HG02840 (cell line): ENCODE measurements at regions not wholly inside any gene's neighbourhood (a gene's known extent, or its start where the extent isn't known, plus 50 kb on each side); places are given as distances from the start of the nearest gene placed in this dataset.
"Not testable (repeated sequence)": the region's sequence is repeated elsewhere in the genome, so short reads cannot be mapped to it uniquely, and the experiment has no call there.

Experiments used
- ATAC-seq: cut with Tn5 transposase; IDR thresholded peaks from one replicate; pipeline ENCODE4 v1.9.1; 2021; ENCODE audit warnings: mild to moderate bottlenecking, moderate library complexity, moderate number of reproducible peaks; ENCODE audit not compliant: unreplicated experiment, low FRiP score

- ATAC-seq, result not testable (repeated sequence)
Observed at GRCh38 chr14:105688664-105689221, 162.4 kb downstream of the TMEM121 start.

DNA sequence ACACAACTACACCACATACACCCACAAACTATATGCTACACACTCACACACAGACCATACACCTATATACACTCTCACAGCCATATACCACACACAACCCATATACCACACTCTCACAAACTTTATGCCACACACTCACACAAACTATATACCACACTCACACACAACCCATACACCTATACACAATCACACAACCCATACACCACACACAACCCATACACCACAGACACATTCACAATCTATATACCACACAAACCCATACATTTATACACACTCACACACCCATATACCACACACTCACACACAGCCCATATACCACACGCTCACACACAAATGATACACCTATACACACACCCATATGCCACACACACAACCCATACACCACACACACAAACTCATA is 163.3 kb downstream of the TMEM121 start:
- no peak for ATAC-seq

- ATAC-seq, result no peak
Observed at GRCh38 chr14:105690671-105691070, 164.3 kb downstream of the TMEM121 start.

DNA sequence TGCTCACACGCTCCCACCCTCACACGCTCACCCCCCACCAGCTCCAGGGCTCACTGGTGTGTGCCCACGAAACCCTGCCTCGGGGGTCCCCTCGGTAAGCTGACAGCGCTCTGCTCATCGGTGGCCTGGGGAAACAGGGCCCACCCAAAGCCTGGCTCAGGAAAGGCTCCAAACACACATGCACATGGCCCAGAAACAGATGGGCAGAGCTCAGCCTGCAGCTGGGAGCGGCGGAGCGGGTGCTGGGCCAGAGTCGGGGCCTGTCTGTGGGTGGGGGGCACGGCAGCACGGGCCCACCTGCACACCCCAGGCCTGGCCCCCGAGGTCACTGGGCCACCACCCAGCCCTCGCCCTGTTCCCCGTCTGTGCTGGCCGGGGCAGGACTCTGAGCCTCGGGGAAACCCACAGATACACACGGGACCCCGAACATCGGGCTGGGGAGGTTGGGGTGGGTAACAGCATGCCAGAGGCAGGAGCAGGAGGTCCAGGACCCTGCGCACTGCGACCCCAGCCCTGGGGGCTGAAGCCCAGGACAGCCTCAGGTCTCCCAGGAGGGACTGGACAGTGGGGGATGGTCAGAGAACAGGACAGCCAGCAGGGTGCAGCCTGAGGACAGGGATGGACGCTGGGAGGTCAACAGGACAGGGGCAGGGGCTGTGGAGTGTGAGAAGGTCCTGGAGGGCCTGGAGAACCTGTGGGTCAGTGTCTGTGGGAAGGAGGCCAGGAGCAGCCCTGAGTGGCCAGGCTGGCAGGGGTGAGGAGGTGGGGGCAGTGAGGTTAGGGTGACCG is 165.1 kb downstream of the TMEM121 start:
- not testable (repeated sequence) for ATAC-seq

- not testable (repeated sequence) for ATAC-seq
Observed at GRCh38 chr14:105692110-105692685, 165.8 kb downstream of the TMEM121 start.

DNA sequence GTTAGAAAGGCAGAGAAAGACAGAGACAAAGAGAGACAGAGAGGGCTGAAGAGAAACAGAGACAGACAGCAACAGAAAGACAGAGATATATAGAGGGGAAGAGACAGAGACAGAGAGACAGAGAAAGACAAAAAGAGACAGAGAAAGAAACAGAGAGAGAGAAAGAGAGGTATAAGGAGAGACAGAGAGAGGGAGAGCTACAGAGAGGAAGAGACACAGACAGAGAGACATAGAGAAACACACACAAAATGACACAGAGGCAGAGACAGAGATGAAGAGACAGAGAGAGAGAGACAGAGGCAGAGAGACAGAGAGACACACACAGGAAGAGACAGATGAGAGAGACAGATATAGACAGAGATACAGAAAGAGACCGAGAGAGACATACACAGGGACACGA is 168.6 kb downstream of the TMEM121 start:
- no peak for ATAC-seq

DNA sequence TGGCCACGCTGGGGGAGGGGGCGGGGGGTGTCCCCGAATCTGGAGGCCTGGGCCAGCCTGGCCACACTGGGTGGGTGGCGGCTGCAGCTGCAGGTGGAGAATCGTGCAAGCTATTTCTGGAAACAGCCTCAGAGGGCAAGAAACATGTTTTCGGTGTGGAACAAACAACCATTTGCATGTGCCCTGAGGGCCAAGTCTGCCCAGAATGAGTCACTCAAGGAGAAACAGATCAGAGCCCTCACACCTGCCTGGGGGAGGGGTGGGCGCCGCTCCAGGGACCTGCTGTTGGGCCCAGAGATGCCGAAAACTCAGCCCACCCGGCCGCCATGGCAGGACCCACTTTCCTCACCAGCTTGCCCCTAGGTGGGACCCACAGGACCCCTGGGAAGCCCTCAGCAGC is 170.0 kb downstream of the TMEM121 start:
- ATAC-seq, result peak; percentile 41

DNA sequence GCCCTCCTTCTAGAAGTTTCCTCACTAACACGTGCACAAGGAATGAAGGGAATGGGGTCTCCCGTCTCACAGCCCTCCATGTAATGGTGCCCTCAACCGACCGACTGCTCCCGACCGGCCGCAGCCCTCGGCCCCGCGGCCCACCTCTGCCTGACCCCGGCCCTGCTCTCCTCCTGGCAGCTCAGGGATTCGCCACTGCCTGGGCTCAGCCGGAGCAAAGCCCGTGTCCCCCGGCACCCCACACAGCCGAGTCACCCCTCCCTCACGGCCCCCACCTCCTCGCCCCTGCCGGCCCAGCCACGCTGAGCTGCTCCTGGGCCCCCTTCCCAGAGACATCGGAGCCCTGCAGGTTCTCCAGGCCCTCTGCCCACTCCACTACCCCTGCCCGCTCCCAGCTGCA is 171.0 kb downstream of the TMEM121 start:
- not testable (repeated sequence) for ATAC-seq

- ATAC-seq, result not testable (repeated sequence)
Observed at GRCh38 chr14:105697955-105698354, 171.6 kb downstream of the TMEM121 start.

- ATAC-seq, result not testable (repeated sequence)
Observed at GRCh38 chr14:105698940-105699556, 172.7 kb downstream of the TMEM121 start.

GRCh38 chr14:105699706-105700105 is 173.3 kb downstream of the TMEM121 start:
- not testable (repeated sequence) for ATAC-seq

DNA sequence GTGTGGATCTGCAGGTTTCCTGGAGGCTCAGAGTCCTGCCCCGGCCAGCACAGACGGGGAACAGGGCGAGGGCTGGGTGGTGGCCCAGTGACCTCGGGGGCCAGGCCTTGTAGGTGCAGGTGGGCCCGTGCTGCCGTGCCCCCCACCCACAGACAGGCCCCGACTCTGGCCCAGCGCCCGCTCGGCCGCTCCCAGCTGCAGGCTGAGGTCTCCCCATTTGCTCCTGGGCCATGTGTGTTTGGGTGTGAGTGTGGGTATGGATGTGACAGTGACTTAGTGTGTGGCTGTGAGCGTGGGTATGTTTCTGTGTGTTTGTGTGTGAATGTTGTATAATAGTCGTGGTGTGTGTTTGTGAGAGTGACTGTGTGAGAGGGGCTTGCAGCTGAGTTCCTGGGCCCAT is 173.8 kb downstream of the TMEM121 start:
- not testable (repeated sequence) for ATAC-seq

DNA sequence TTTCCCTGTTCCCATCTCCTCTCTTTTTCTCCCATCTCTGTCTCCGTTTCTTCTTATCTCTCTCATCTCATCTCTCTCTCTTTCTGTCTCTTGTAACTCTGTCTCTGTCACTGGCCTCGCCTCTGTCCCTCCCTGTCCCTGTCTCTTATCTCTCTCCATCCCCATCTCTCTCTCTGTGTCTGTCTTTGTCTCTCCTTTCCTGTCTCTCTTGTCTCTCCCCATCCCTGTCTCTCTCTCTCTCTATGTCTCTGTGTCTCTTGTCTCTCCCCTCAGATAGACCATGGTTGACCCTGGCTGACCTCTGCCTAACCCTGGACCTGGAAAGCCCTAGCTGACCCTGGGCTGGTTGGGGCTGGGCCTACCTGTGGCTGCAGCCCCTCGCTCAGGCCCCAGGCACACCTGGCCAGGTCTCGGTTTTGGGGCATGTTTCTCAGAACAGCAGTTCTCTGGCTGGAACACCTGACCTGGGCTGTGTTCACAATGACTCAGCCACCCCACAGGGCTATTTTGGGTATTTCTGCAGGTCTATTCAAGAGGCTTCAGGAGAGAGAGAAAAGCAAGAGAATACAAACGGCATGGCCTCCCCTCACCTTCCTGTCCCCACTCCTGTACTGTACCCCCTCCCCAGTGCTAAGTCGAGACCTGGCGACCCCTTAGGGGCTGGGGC is 174.4 kb downstream of the TMEM121 start:
- ATAC-seq, result no peak

DNA sequence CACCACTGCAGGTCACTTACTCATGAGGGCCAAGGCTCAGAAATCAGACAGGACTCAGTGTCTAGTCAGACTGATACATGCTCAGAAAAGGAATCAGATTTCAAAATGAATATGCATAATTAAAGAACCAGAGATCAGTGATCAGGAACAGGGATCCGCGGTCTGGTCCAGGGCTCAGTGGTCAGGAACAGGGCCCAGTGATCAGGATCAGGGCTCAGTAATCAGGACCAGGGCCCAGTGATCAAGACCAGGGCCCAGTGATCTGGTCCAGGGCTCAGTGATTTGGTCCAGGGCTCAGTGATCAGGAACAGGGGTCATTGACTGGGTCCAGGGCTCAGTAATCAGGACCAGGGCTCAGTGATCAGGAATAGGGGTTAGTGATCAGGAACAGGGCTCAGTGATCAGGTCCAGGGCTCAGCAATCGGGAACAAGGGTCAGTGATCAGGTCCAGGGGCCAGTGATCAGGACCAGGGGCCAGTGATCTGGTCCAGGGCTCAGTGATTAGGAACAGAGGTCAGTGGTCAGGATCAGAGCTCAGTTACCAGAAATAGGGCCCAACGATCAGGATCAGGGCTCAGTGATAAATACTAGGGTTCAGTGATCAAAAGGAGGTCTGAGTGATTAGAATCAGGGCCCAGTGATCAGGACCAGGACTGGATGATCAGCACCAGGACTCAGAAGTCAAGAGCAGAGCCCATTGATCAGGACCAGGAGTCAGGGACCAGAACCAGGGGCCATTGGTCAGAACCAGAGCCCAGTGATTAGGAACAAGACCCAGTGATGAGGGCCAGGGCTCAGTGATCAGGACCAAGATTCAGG is 175.3 kb downstream of the TMEM121 start:
- ATAC-seq, result no peak

DNA sequence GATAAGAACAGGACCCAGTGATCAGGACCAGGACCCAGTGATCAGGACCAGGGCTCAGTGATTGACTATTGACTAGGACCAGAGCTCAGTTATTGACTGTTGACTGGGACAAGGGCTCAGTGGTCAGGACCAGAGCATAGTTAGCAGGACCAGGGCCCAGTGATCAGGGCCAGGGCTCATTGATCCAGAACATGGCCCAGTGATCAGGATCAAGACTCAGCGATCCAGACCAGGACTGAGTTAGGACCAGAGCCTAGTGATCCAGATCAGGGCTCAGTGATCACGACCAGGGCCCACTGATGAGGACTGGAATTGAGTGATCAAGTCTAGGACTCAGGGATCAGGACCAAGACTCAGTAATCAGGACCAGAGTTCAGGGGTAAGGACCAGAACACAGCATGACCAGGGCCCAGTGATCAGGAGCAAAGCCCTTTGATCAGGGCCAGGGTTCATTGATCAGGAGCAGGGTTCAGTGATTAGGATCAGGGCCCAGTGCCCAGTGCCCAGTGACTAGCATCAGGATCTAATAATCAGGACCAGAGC is 176.0 kb downstream of the TMEM121 start:
- no peak for ATAC-seq

DNA sequence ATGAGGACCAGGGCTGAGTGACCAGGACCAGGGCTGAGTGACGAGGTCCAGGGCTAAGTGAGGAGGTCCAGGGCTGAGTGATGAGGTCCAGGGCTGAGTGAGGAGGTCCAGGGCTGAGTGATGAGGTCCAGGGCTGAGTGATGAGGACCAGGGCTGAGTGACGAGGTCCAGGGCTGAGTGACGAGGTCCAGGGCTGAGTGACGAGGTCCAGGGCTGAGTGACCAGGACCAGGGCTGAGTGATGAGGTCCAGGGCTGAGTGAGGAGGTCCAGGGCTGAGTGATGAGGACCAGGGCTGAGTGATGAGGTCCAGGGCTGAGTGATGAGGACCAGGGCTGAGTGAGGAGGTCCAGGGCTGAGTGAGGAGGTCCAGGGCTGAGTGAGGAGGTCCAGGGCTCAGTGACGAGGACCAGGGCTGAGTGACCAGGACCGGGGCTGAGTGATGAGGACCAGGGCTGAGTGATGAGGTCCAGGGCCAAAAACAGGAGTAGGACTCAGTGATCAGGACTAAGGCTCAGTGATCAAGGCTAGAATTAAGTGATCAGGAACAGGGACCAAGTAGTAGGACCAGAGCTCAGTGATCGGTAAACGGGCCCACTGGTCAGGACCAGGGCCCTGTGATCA is 176.8 kb downstream of the TMEM121 start:
- ATAC-seq, result not testable (repeated sequence)

- ATAC-seq, result not testable (repeated sequence)
Observed at GRCh38 chr14:105704091-105704490, 177.7 kb downstream of the TMEM121 start.

- not testable (repeated sequence) for ATAC-seq
Observed at GRCh38 chr14:105704492-105704891, 178.1 kb downstream of the TMEM121 start.

- ATAC-seq, result not testable (repeated sequence)
Observed at GRCh38 chr14:105705512-105705861, 179.1 kb downstream of the TMEM121 start.
